ENCODE measurements at regions not wholly inside any gene's neighbourhood (a gene's known extent, or its start where the extent isn't known, plus 50 kb on each side); places are given as distances from the start of the nearest gene placed in this dataset.

DNA sequence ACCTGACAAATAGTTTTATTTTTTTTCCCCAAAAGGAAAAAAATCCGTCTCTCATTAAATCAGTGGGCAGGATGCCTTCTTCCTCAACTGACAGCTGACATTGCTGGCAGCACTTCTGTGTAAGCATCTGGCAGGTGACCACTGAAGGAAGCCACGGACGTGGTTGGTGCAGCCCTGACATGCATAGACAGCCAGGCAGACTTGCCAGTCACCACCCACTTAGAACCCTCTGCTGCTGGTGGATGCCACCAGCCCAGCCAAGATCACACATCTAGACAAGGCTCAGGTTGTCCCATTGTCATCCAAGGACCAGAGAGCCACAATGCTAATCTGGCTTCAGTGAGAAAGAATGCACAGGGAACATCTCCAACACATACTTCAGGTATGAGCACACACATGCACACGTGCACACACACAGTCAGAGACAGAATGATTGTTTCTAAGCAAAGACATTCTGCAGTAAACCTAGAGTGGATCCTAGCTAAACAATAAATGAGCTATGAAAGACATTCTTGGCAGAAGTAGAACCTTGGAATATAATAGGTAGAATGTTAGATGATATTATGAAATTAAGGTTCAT is 49.8 kb upstream of the BMAL1 start:
- no peak for DNase-seq
- in situ Hi-C loops (cut with HindIII; ENCODE audit: low pct_ligation_motif_present, low pct_unique_long_range_greater_than_20kb, low sequenced_read_pairs), result no loop called here

Data from ACHN (cell line).